ENCODE measurements at regions not wholly inside any gene's neighbourhood (a gene's known extent, or its start where the extent isn't known, plus 50 kb on each side); places are given as distances from the start of the nearest gene placed in this dataset.

DNA sequence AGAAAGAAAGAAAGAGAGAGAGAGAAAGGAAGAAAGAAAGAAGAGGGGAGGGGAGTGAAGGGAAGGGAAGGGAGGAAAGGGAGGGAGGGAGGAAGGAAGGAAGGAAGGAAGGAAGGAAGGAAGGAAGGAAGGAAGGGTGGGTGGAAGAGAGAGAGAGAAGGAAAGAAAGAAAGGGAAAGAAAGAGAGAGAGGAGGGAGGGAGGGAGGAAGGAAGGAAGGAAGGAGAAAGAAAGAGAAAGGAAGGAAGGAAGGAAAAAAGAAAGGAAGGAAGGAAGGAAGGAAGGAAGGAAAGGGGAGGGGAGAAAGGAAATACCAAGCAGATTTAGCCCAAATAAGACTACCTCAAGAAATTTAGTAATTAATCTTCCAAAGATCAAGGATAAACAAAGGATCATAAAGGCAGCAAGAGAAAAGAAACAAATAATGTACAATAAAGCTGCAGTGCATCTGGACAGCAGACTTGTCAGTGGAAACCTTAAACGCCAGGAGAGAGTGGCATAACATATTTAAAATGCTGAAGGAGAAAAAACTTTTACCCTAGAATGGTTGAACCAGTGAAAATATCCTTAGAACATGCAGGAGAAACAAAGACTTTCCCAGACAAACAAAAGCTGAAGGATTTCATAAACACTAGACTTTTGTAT lies 427.6 kb downstream of the TBL1XR1 start:
- WGBS, 2 donors = 64 to 83% methylated on average over 1 of the region's 1 CpG
- H3K4me1 ChIP-seq (ENCODE audit: control insufficient read depth in 5 of 5, insufficient read depth in 5 of 5, low read length in 5 of 5) = no peaks in the 10 kb centered on the region
- no peaks in the 10 kb centered on the region for H3K27me3 ChIP-seq (ENCODE audit: control insufficient read depth in 3 of 3, insufficient read depth in 3 of 3, low read length in 2 of 3)
- TF ChIP-seq, protein P1, sequence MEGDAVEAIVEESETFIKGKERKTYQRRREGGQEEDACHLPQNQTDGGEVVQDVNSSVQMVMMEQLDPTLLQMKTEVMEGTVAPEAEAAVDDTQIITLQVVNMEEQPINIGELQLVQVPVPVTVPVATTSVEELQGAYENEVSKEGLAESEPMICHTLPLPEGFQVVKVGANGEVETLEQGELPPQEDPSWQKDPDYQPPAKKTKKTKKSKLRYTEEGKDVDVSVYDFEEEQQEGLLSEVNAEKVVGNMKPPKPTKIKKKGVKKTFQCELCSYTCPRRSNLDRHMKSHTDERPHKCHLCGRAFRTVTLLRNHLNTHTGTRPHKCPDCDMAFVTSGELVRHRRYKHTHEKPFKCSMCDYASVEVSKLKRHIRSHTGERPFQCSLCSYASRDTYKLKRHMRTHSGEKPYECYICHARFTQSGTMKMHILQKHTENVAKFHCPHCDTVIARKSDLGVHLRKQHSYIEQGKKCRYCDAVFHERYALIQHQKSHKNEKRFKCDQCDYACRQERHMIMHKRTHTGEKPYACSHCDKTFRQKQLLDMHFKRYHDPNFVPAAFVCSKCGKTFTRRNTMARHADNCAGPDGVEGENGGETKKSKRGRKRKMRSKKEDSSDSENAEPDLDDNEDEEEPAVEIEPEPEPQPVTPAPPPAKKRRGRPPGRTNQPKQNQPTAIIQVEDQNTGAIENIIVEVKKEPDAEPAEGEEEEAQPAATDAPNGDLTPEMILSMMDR (IDR thresholded peaks at IDR 0.05; ENCODE audit: control extremely low read depth, extremely low read depth) = no peak
- no peaks in the 10 kb centered on the region for H3K36me3 ChIP-seq (ENCODE audit: control insufficient read depth in 4 of 4, insufficient read depth in 4 of 4, low read length in 4 of 4)
- H3K27ac ChIP-seq (ENCODE audit: low read depth in 1 of 2, low read length in 1 of 2) = no peak overlapping the region
- H3K9me3 ChIP-seq (ENCODE audit: control insufficient read depth in 4 of 4, insufficient read depth in 3 of 4, low read length in 3 of 4) = peaks cover 0 to 3% (median under 1%) of the 10 kb centered on the region in 4 donors
- DNase-seq (no peak), ATAC-seq (ENCODE audit: insufficient read depth, low FRiP score) (no peak)
- no peak overlapping the region for H3K9ac ChIP-seq (ENCODE audit: insufficient read depth in 1 of 2, low read length in 2 of 2)
- H3K4me3 ChIP-seq = no peak overlapping the region

DNA sequence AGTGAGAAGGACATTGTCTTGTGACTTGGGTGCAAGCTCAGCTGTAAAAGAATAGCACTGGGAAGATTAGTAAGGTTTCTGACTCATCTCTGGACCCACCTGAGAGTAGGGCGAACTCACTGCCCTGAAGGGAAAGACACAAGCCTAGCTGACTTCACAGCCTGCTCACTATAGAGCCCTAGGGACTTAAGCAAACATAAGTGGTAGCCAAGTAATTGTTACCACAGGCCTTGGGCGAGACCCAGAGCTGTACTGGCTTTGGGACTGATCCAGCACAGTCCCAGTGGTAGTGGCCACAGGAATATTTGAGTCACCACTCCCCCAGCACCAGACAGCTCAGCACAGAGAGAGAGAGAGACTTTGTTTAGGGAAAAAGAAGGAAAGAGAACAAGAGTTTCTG lies 429.9 kb downstream of the TBL1XR1 start:
- DNase-seq = no peak
- WGBS, 2 donors = 63 to 86% methylated on average over 2 of the region's 2 CpGs
- no peaks in the 10 kb centered on the region for H3K4me1 ChIP-seq (ENCODE audit: control insufficient read depth in 5 of 5, insufficient read depth in 5 of 5, low read length in 5 of 5)
- H3K27me3 ChIP-seq (ENCODE audit: control insufficient read depth in 3 of 3, insufficient read depth in 3 of 3, low read length in 2 of 3) = no peaks in the 10 kb centered on the region
- H3K9ac ChIP-seq (ENCODE audit: insufficient read depth in 1 of 2, low read length in 2 of 2) = no peak overlapping the region
- no peak overlapping the region for H3K4me3 ChIP-seq
- no peak overlapping the region for H3K27ac ChIP-seq (ENCODE audit: low read depth in 1 of 2, low read length in 1 of 2)
- H3K9me3 ChIP-seq (ENCODE audit: control insufficient read depth in 4 of 4, insufficient read depth in 3 of 4, low read length in 3 of 4) = peaks cover 0 to 3% (median under 1%) of the 10 kb centered on the region in 4 donors
- TF ChIP-seq, protein P1 (IDR thresholded peaks at IDR 0.05; ENCODE audit: control extremely low read depth, extremely low read depth) = no peak
- ATAC-seq (ENCODE audit: insufficient read depth, low FRiP score) = no peak
- no peaks in the 10 kb centered on the region for H3K36me3 ChIP-seq (ENCODE audit: control insufficient read depth in 4 of 4, insufficient read depth in 4 of 4, low read length in 4 of 4)

DNA sequence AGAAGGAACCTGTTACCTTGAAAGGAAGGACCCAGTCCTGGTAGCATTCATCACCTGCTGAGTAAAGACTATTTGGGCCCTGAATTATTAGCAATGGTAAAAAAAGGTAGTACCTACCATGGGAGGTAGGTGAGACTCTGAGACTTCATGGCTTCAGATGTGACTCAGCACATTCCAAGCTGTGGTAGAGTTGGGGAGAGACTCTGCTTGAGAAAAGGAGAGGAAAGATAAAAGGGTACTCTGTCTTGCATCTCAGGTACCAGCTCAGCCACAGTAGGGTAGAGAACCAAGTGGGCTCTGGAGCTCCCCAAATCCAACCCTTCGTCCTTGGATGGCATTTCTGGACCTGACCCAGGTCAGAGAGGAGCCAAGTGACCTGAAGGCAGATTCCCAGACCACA lies 430.4 kb downstream of the TBL1XR1 start:
- no peak for ATAC-seq (ENCODE audit: insufficient read depth, low FRiP score)
- Histone ChIP-seq H3K9me3 (ENCODE audit: control insufficient read depth in 4 of 4, insufficient read depth in 3 of 4, low read length in 3 of 4) (peaks cover 0 to 3% (median under 1%) of the 10 kb centered on the region in 4 donors), H3K4me1 (ENCODE audit: control insufficient read depth in 5 of 5, insufficient read depth in 5 of 5, low read length in 5 of 5) (no peaks in the 10 kb centered on the region), H3K27ac (ENCODE audit: low read depth in 1 of 2, low read length in 1 of 2) (no peak overlapping the region), H3K36me3 (ENCODE audit: control insufficient read depth in 4 of 4, insufficient read depth in 4 of 4, low read length in 4 of 4) (no peaks in the 10 kb centered on the region), H3K4me3 (no peak overlapping the region), H3K27me3 (ENCODE audit: control insufficient read depth in 3 of 3, insufficient read depth in 3 of 3, low read length in 2 of 3) (no peaks in the 10 kb centered on the region), H3K9ac (ENCODE audit: insufficient read depth in 1 of 2, low read length in 2 of 2) (no peak overlapping the region)
- WGBS, 2 donors = 67 to 71% methylated on average over 1 of the region's 1 CpG
- TF ChIP-seq, protein P1 (IDR thresholded peaks at IDR 0.05; ENCODE audit: control extremely low read depth, extremely low read depth) = no peak
- DNase-seq = no peak
